ENCODE measurements at regions not wholly inside any gene's neighbourhood (a gene's known extent, or its start where the extent isn't known, plus 50 kb on each side); places are given as distances from the start of the nearest gene placed in this dataset.

DNA sequence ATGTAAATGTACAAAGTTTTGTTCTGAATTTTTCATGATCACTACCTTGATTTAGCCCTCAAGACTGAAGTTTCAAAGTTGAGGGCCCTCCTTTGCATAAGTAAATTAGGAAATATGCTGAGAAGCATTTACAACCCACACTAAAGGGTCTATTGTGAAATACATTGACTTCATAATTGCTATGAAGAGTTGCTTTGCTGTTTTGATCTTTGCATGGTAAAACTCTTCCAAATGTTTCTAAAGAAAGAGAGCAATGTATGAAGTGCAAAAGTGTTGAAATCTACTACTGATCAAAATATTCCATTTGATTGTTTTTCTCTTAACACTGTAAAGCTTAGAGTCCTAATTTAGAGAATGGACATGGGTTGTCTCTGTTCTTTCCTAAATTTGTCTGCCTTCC, 77.2 kb downstream of the C7orf25 start:
- ATAC-seq, result no peak
- no peak overlapping the region for H3K27ac ChIP-seq
- TF ChIP-seq, protein P1, sequence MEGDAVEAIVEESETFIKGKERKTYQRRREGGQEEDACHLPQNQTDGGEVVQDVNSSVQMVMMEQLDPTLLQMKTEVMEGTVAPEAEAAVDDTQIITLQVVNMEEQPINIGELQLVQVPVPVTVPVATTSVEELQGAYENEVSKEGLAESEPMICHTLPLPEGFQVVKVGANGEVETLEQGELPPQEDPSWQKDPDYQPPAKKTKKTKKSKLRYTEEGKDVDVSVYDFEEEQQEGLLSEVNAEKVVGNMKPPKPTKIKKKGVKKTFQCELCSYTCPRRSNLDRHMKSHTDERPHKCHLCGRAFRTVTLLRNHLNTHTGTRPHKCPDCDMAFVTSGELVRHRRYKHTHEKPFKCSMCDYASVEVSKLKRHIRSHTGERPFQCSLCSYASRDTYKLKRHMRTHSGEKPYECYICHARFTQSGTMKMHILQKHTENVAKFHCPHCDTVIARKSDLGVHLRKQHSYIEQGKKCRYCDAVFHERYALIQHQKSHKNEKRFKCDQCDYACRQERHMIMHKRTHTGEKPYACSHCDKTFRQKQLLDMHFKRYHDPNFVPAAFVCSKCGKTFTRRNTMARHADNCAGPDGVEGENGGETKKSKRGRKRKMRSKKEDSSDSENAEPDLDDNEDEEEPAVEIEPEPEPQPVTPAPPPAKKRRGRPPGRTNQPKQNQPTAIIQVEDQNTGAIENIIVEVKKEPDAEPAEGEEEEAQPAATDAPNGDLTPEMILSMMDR (IDR thresholded peaks at IDR 0.05), result no peak
- TF ChIP-seq EP300 (IDR thresholded peaks at IDR 0.05) (no peak), POLR2AphosphoS5 (IDR thresholded peaks at IDR 0.05) (no peak), POLR2A (IDR thresholded peaks at IDR 0.05) (no peak)
- H3K9me3 ChIP-seq, result no peaks in the 10 kb centered on the region
- H3K4me1 ChIP-seq, result peaks cover 0 to 25% (median 0%) of the 10 kb centered on the region in 3 donors
- no peaks in the 10 kb centered on the region for H3K27me3 ChIP-seq
- no peak overlapping the region for H3K4me3 ChIP-seq
- no peaks in the 10 kb centered on the region for H3K36me3 ChIP-seq

DNA sequence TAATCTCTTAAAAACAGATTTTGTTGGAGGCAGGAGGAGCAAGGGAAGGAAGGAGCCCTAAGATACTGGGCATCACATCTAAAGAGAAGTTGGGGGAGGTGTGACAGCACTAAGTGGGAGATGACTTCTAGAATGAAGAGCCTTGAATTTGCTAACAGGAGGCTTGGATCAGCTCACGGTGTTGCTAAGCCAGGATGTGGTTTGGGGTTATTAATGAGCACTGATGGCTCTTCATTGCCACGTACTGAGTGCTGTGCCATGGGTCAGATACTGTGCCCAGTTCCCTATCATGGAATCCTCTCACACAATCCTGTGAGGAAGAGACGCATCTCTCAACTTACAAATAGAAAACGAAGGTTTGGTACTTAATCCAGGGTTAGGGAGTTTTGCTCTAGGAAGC, 78.5 kb downstream of the C7orf25 start:
- Histone ChIP-seq H3K27ac (no peak overlapping the region), H3K36me3 (no peaks in the 10 kb centered on the region), H3K4me3 (no peak overlapping the region), H3K27me3 (no peaks in the 10 kb centered on the region), H3K4me1 (peaks cover 0 to 25% (median 0%) of the 10 kb centered on the region in 3 donors), H3K9me3 (no peaks in the 10 kb centered on the region)
- 67 to 69% methylated on average over 3 to 4 of the region's 4 CpGs for WGBS, 2 donors (ENCODE audit: low coverage in 1 of 2)
- no peak for ATAC-seq
- TF ChIP-seq POLR2A (IDR thresholded peaks at IDR 0.05) (no peak), POLR2AphosphoS5 (IDR thresholded peaks at IDR 0.05) (no peak), EP300 (IDR thresholded peaks at IDR 0.05) (no peak)
- TF ChIP-seq, protein P1 (IDR thresholded peaks at IDR 0.05), result no peak

DNA sequence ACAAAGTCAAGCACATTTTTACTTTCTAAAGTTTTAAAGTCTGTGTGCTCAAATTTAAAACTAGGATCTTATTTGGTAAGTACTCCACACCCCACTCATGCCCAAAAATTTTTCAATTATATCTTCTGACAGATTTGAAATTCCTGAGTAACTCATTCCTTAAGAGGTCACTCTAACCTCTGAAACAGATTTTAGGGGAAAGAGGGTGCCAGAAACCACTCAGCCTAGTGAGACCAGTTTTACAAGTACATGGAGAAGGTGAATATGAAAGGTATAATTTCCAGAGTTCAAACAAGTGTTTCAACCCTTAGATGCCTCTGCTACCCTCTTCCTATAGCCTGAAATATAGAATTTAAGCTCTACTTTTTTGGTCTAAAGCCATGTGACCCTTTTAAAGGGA, 79.2 kb downstream of the C7orf25 start:
- peak; percentile 18 for ATAC-seq
- Histone ChIP-seq H3K27ac (no peak overlapping the region), H3K36me3 (no peaks in the 10 kb centered on the region), H3K27me3 (no peaks in the 10 kb centered on the region), H3K4me3 (no peak overlapping the region), H3K4me1 (peaks cover 0 to 25% (median 0%) of the 10 kb centered on the region in 3 donors), H3K9me3 (no peaks in the 10 kb centered on the region)
- no peak for TF ChIP-seq POLR2AphosphoS5 (IDR thresholded peaks at IDR 0.05)

GRCh38 chr7:42831718-42832522, 80.0 kb downstream of the C7orf25 start:
- TF ChIP-seq, protein P1 (IDR thresholded peaks at IDR 0.05), result peak in 3 of 4 experiments; percentile 62 to 88 (median 64)
- no peak for TF ChIP-seq EP300 (IDR thresholded peaks at IDR 0.05)
- TF ChIP-seq POLR2A (IDR thresholded peaks at IDR 0.05), result no peak
- TF ChIP-seq POLR2AphosphoS5 (IDR thresholded peaks at IDR 0.05), result no peak
- peaks cover 0 to 25% (median 0%) of the 10 kb centered on the region in 3 donors for H3K4me1 ChIP-seq
- H3K27me3 ChIP-seq, result no peaks in the 10 kb centered on the region
- ATAC-seq, result peak; percentile 54
- WGBS, 2 donors (ENCODE audit: low coverage in 1 of 2), result 2 to 18% methylated on average over 7 to 9 of the region's 9 CpGs
- H3K36me3 ChIP-seq, result no peaks in the 10 kb centered on the region
- no peak overlapping the region for H3K27ac ChIP-seq
- H3K4me3 ChIP-seq, result no peak overlapping the region
- H3K9me3 ChIP-seq, result no peaks in the 10 kb centered on the region

DNA sequence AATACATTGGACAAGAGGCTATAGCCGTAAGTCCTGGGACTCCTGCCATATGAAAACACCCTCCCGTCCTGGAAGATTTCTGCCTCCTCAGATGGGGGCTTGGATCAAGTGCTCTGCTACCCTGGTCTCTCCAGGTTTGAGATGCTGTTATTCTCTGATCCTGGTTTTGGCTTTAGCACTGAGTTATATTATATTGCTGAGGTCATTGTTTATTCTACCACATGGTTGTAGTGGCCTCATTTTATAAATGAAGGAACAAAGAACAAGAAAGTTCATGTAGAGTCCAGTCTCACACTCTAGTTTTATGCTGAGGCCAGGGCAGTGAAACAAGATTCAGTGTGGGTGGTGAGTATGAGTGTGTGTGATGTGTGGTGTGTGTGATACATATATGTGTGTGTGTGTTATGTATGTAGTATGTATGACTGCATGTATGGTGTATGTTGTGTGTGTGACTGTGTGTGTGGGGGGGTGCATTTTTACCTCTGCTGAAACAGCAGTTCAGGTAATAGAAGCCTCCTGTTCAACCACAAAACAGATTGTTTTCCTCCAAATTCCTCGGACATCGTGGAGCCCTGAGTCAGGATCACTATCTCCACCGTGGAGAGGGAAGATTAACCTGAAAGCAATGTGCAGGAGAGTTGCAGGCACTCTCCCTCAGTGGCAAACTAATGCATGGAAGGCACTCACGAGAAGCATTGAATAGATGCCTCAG, 80.7 kb downstream of the C7orf25 start:
- no peaks in the 10 kb centered on the region for H3K9me3 ChIP-seq
- no peak overlapping the region for H3K4me3 ChIP-seq
- H3K27ac ChIP-seq, result peak overlapping the region in 1 of 4 donors; percentile 20
- no peak for ATAC-seq
- WGBS, 2 donors (ENCODE audit: low coverage in 1 of 2), result 10 to 25% methylated on average over 2 to 5 of the region's 6 CpGs
- H3K4me1 ChIP-seq, result peaks cover 0 to 25% (median 0%) of the 10 kb centered on the region in 3 donors
- TF ChIP-seq POLR2AphosphoS5 (IDR thresholded peaks at IDR 0.05) (no peak), EP300 (IDR thresholded peaks at IDR 0.05) (no peak)
- TF ChIP-seq, protein P1 (IDR thresholded peaks at IDR 0.05), result no peak
- H3K27me3 ChIP-seq, result no peaks in the 10 kb centered on the region
- H3K36me3 ChIP-seq, result no peaks in the 10 kb centered on the region

Data from gastroesophageal sphincter (tissue), 4 donors.